ENCODE measurements at regions not wholly inside any gene's neighbourhood (a gene's known extent, or its start where the extent isn't known, plus 50 kb on each side); places are given as distances from the start of the nearest gene placed in this dataset.

GRCh38 chr6:169969372-169970099 is 218.1 kb downstream of the ERMARD start:
- DNase-seq = no peak

GRCh38 chr6:169968541-169969270 is 217.3 kb downstream of the ERMARD start:
- DNase-seq = no peak

GRCh38 chr6:169967687-169968086 is 216.3 kb downstream of the ERMARD start:
- no peak for DNase-seq

GRCh38 chr6:169966312-169967181 is 215.1 kb downstream of the ERMARD start:
- DNase-seq = no peak

- DNase-seq = no peak
Observed at GRCh38 chr6:169965657-169966311, 214.4 kb downstream of the ERMARD start.

GRCh38 chr6:169965239-169965638 is 213.8 kb downstream of the ERMARD start:
- DNase-seq = no peak

- DNase-seq = no peak
Observed at GRCh38 chr6:169964486-169965180, 213.2 kb downstream of the ERMARD start.

- no peak for DNase-seq
Observed at GRCh38 chr6:169963581-169964297, 212.3 kb downstream of the ERMARD start.

- DNase-seq = no peak
Observed at GRCh38 chr6:169962604-169963469, 211.4 kb downstream of the ERMARD start.

GRCh38 chr6:169961772-169962561 is 210.5 kb downstream of the ERMARD start:
- peak; percentile 24 to 42 for DNase-seq

- no peak for DNase-seq
Observed at GRCh38 chr6:169960886-169961611, 209.6 kb downstream of the ERMARD start.

- no peak for DNase-seq
Observed at GRCh38 chr6:169960521-169960885, 209.1 kb downstream of the ERMARD start.

GRCh38 chr6:169960003-169960344 is 208.6 kb downstream of the ERMARD start:
- no peak for DNase-seq

- DNase-seq = peak in 1 of 2 donors; percentile 28
Observed at GRCh38 chr6:169959136-169960002, 207.9 kb downstream of the ERMARD start.

GRCh38 chr6:169958510-169958909 is 207.1 kb downstream of the ERMARD start:
- DNase-seq = no peak

GRCh38 chr6:169957351-169957963 is 206.0 kb downstream of the ERMARD start:
- no peak for DNase-seq

GRCh38 chr6:169956580-169956979 is 205.2 kb downstream of the ERMARD start:
- DNase-seq = no peak
